Spleen (tissue), 11 donors: ENCODE measurements at regions not wholly inside any gene's neighbourhood (a gene's known extent, or its start where the extent isn't known, plus 50 kb on each side); places are given as distances from the start of the nearest gene placed in this dataset.

Source experiments
- DNase-seq: peaks from one replicate; pipeline ENCODE4 v3.0.0-alpha.2; 2020
- H3K27ac ChIP-seq, 8 donors: fragments of 200-600 bp; sonication (generic) in 7 of 8; 1 replicate in 4 of 8; 2 replicates in 4 of 8; pipeline versions ENCODE4 v1.5.0 to v1.8.0; 2016 to 2021; ENCODE audit warnings: inconsistent platforms in 4 of 8, mild to moderate bottlenecking in 4 of 8, moderate library complexity in 1 of 8
- H3K27me3 ChIP-seq, 7 donors: fragments of 200-600 bp; sonication (generic) in 6 of 7; replicated peaks in 1 of 7; 1 replicate in 4 of 7; 2 replicates in 3 of 7; pipeline versions ENCODE4 v1.5.0 to v1.8.0; 2016 to 2021; ENCODE audit warnings: inconsistent platforms in 3 of 7, mild to moderate bottlenecking in 1 of 7
- H3K36me3 ChIP-seq, 6 donors: fragments of 200-600 bp; sonication (generic) in 5 of 6; 1 replicate in 4 of 6; 2 replicates in 2 of 6; pipeline versions ENCODE4 v1.5.0 to v1.8.0; 2016 to 2021; ENCODE audit warnings: inconsistent platforms in 2 of 6
- H3K4me1 ChIP-seq, 6 donors: fragments of 200-600 bp; sonication (generic) in 5 of 6; 1 replicate in 3 of 6; 2 replicates in 3 of 6; pipeline versions ENCODE4 v1.5.0 to v1.8.0; 2016 to 2021; ENCODE audit warnings: inconsistent platforms in 3 of 6
- H3K4me3 ChIP-seq, 8 donors: fragments of 200-600 bp; sonication (generic) in 7 of 8; 1 replicate in 4 of 8; 2 replicates in 4 of 8; pipeline versions ENCODE4 v1.5.0 to v1.8.0; 2016 to 2021; ENCODE audit warnings: inconsistent platforms in 4 of 8, mild to moderate bottlenecking in 4 of 8, moderate library complexity in 2 of 8
- H3K9me3 ChIP-seq, 8 donors: fragments of 200-600 bp; sonication (generic) in 7 of 8; 1 replicate in 4 of 8; 2 replicates in 4 of 8; pipeline versions ENCODE4 v1.5.0 to v1.8.0; 2016 to 2021; ENCODE audit warnings: inconsistent platforms in 4 of 8
- CTCF ChIP-seq, 11 experiments: fragments of 200-600 bp in 7 of 11; fragments of 450-650 bp in 4 of 11; sonication (generic) in 4 of 11; IDR thresholded peaks in 8 of 11; conservative IDR thresholded peaks in 3 of 11; 1 replicate in 7 of 11; 2 replicates in 4 of 11; pipeline versions ENCODE4 v1.4.0 to v1.8.0; 2016 to 2021; ENCODE audit warnings: antibody characterized with exemption in 11 of 11, inconsistent platforms in 4 of 11, mild to moderate bottlenecking in 1 of 11
- POLR2A ChIP-seq, 3 donors: fragments of 450-650 bp; IDR thresholded peaks; one replicate each; pipeline ENCODE4 v1.5.1; 2017; ENCODE audit warnings: antibody characterized with exemption in 3 of 3, mild to moderate bottlenecking in 1 of 3
- POLR2AphosphoS5 ChIP-seq, 3 donors: sonication (generic); formaldehyde crosslinking; IDR thresholded peaks; one replicate each; pipeline ENCODE4 v1.5.1; 2017; ENCODE audit warnings: antibody characterized with exemption in 3 of 3
- WGBS, 5 donors: extraction: QIAGEN DNeasy Blood & Tissue Kit in 3 of 5; methylation state at CpG; one replicate each; pipeline versions ENCODE4 v1.1.5 to v1.1.7; 2013 to 2018; 5-methylcytosine and 5-hydroxymethylcytosine counted together
- intact Hi-C: fragments of 100-400 bp; cut with DNase I; formaldehyde crosslinking; loops from one replicate; pipeline ENCODE4 v1.15.0; 2023; ENCODE audit warnings: low total_unique reads
- donor health status: healthy with polysubstance abuse.
- donor health status: DM: no; HTN: no; CAD: no; lungs with moderate emphysema.
- donor health status: DM: no; HTN: no; CAD: no.
- donor health status: Bipolar disorder and iron deficiency.
- donor health status: healthy.
- donor health status: DM: no; HTN: no; CAD: no.
- donor health status: DM: yes; HTN: yes; CAD: no.

GRCh38 chr6:53999088-53999755 lies 112.0 kb upstream of the MLIP start:
- Histone ChIP-seq H3K27ac (no peak overlapping the region), H3K36me3 (no peaks in the 10 kb centered on the region), H3K4me1 (no peaks in the 10 kb centered on the region), H3K27me3 (no peaks in the 10 kb centered on the region), H3K9me3 (no peaks in the 10 kb centered on the region), H3K4me3 (no peak overlapping the region)
- TF ChIP-seq POLR2AphosphoS5 (IDR thresholded peaks at IDR 0.05) (no peak), POLR2A (IDR thresholded peaks at IDR 0.05) (no peak), CTCF (IDR thresholded peaks at IDR 0.05 in 8 of 11, conservative IDR thresholded peaks at IDR 0.05 in 3 of 11) (no peak)
- 88 to 97% (median 91%) methylated on average over 8 of the region's 8 CpGs for WGBS, 5 donors
- DNase-seq, result no peak
- intact Hi-C loops, result no loop called here

- TF ChIP-seq POLR2AphosphoS5 (IDR thresholded peaks at IDR 0.05) (no peak), POLR2A (IDR thresholded peaks at IDR 0.05) (no peak)
- Histone ChIP-seq H3K9me3 (no peaks in the 10 kb centered on the region), H3K27me3 (no peaks in the 10 kb centered on the region), H3K4me1 (no peaks in the 10 kb centered on the region), H3K36me3 (no peaks in the 10 kb centered on the region), H3K27ac (no peak overlapping the region), H3K4me3 (no peak overlapping the region)
- 76 to 97% (median 78%) methylated on average over 1 of the region's 1 CpG for WGBS, 5 donors
- DNase-seq, result no peak
- intact Hi-C loops, result no loop called here
Observed at GRCh38 chr6:54002116-54002515, 109.1 kb upstream of the MLIP start.

GRCh38 chr6:54003316-54003715 lies 107.9 kb upstream of the MLIP start:
- H3K27me3 ChIP-seq, result no peaks in the 10 kb centered on the region
- H3K4me1 ChIP-seq, result no peaks in the 10 kb centered on the region
- H3K9me3 ChIP-seq, result no peaks in the 10 kb centered on the region
- TF ChIP-seq POLR2AphosphoS5 (IDR thresholded peaks at IDR 0.05) (no peak), CTCF (IDR thresholded peaks at IDR 0.05 in 8 of 11, conservative IDR thresholded peaks at IDR 0.05 in 3 of 11) (no peak), POLR2A (IDR thresholded peaks at IDR 0.05) (no peak)
- WGBS, 5 donors, result 47 to 75% (median 55%) methylated on average over 1 of the region's 1 CpG
- no peak overlapping the region for H3K27ac ChIP-seq
- intact Hi-C loops, result no loop called here
- DNase-seq, result no peak
- no peak overlapping the region for H3K4me3 ChIP-seq
- no peaks in the 10 kb centered on the region for H3K36me3 ChIP-seq

GRCh38 chr6:54008589-54008988 lies 102.7 kb upstream of the MLIP start:
- Histone ChIP-seq H3K27ac (no peak overlapping the region), H3K4me1 (no peaks in the 10 kb centered on the region), H3K4me3 (no peak overlapping the region), H3K27me3 (no peaks in the 10 kb centered on the region), H3K9me3 (no peaks in the 10 kb centered on the region), H3K36me3 (no peaks in the 10 kb centered on the region)
- DNase-seq, result no peak
- 61 to 90% (median 65%) methylated on average over 1 of the region's 1 CpG for WGBS, 5 donors
- intact Hi-C loops, result no loop called here
- TF ChIP-seq CTCF (IDR thresholded peaks at IDR 0.05 in 8 of 11, conservative IDR thresholded peaks at IDR 0.05 in 3 of 11) (no peak), POLR2AphosphoS5 (IDR thresholded peaks at IDR 0.05) (no peak), POLR2A (IDR thresholded peaks at IDR 0.05) (no peak)
